Tongue (tissue), 1 donor: ENCODE measurements at regions not wholly inside any gene's neighbourhood (a gene's known extent, or its start where the extent isn't known, plus 50 kb on each side); places are given as distances from the start of the nearest gene placed in this dataset.

Source experiments
- DNase-seq: peaks from one replicate; pipeline ENCODE4 v3.0.0-alpha.2; 2015

- no peak for DNase-seq
Observed at GRCh38 chr9:515665-516064, 301.0 kb downstream of the DOCK8 start.

- no peak for DNase-seq
Observed at GRCh38 chr9:517993-518392, 303.3 kb downstream of the DOCK8 start.

GRCh38 chr9:518540-518939 lies 303.9 kb downstream of the DOCK8 start:
- DNase-seq, result no peak

- DNase-seq, result no peak
Observed at GRCh38 chr9:519579-519978, 304.9 kb downstream of the DOCK8 start.

GRCh38 chr9:520302-520701 lies 305.6 kb downstream of the DOCK8 start:
- DNase-seq, result peak; percentile 69

GRCh38 chr9:522190-522589 lies 307.5 kb downstream of the DOCK8 start:
- DNase-seq, result no peak

- no peak for DNase-seq
Observed at GRCh38 chr9:522658-523057, 308.0 kb downstream of the DOCK8 start.

GRCh38 chr9:523444-523843 lies 308.8 kb downstream of the DOCK8 start:
- DNase-seq, result no peak

GRCh38 chr9:524008-524407 lies 309.3 kb downstream of the DOCK8 start:
- DNase-seq, result no peak

GRCh38 chr9:526904-527591 lies 312.4 kb downstream of the DOCK8 start:
- no peak for DNase-seq

GRCh38 chr9:529731-530130 lies 311.8 kb upstream of the DMRT1 start:
- no peak for DNase-seq

GRCh38 chr9:530681-531080 lies 310.8 kb upstream of the DMRT1 start:
- no peak for DNase-seq

GRCh38 chr9:532707-533106 lies 308.8 kb upstream of the DMRT1 start:
- no peak for DNase-seq

- DNase-seq, result peak; percentile 86
Observed at GRCh38 chr9:534886-535285, 306.6 kb upstream of the DMRT1 start.

GRCh38 chr9:535356-535755 lies 306.1 kb upstream of the DMRT1 start:
- DNase-seq, result no peak

- peak; percentile 76 for DNase-seq
Observed at GRCh38 chr9:536597-537511, 304.6 kb upstream of the DMRT1 start.

GRCh38 chr9:543478-543877 lies 298.0 kb upstream of the DMRT1 start:
- no peak for DNase-seq

GRCh38 chr9:545480-545879 lies 296.0 kb upstream of the DMRT1 start:
- peak; percentile 59 for DNase-seq

- no peak for DNase-seq
Observed at GRCh38 chr9:546235-546634, 295.3 kb upstream of the DMRT1 start.

- DNase-seq, result peak; percentile 89
Observed at GRCh38 chr9:546797-547223, 294.7 kb upstream of the DMRT1 start.

- no peak for DNase-seq
Observed at GRCh38 chr9:547314-547713, 294.2 kb upstream of the DMRT1 start.

GRCh38 chr9:549455-549997 lies 292.0 kb upstream of the DMRT1 start:
- no peak for DNase-seq

- DNase-seq, result no peak
Observed at GRCh38 chr9:550333-550732, 291.2 kb upstream of the DMRT1 start.
